GM23248 (cell line): ENCODE measurements at regions not wholly inside any gene's neighbourhood (a gene's known extent, or its start where the extent isn't known, plus 50 kb on each side); places are given as distances from the start of the nearest gene placed in this dataset.

ENCODE experiments used
- DNase-seq: peaks from one replicate; pipeline ENCODE4 v3.0.0-alpha.2; 2015
- H2AFZ ChIP-seq: fragments of 200-600 bp; sonication (generic); 2 replicates; pipeline ENCODE4 v1.6.1; 2016; ENCODE audit warnings: antibody characterized with exemption
- H3F3A ChIP-seq: fragments of 200-600 bp; sonication (generic); 2 replicates; pipeline ENCODE4 v1.6.1; 2016; ENCODE audit warnings: mild to moderate bottlenecking, antibody characterized with exemption, mixed run types; ENCODE audit not compliant: insufficient read depth
- H3K27ac ChIP-seq: fragments of 200-600 bp; sonication (generic); 2 replicates; pipeline ENCODE4 v1.5.1; 2016; ENCODE audit warnings: mild to moderate bottlenecking
- H3K27me3 ChIP-seq: fragments of 200-600 bp; sonication (generic); replicated peaks from 2 replicates; pipeline ENCODE4 v1.6.1; 2016; ENCODE audit warnings: mild to moderate bottlenecking; ENCODE audit not compliant: insufficient read depth
- H3K36me3 ChIP-seq: fragments of 200-600 bp; sonication (generic); 2 replicates; pipeline ENCODE4 v1.6.1; 2016; ENCODE audit warnings: low read depth, mild to moderate bottlenecking
- H3K4me1 ChIP-seq: fragments of 200-600 bp; sonication (generic); 2 replicates; pipeline ENCODE4 v1.6.1; 2016; ENCODE audit warnings: mild to moderate bottlenecking; ENCODE audit not compliant: insufficient read depth
- H3K4me2 ChIP-seq: fragments of 200-600 bp; sonication (generic); one replicate; pipeline ENCODE4 v1.6.1; 2016; ENCODE audit warnings: mild to moderate bottlenecking; ENCODE audit not compliant: unreplicated experiment
- H3K4me3 ChIP-seq: fragments of 200-600 bp; sonication (generic); 2 replicates; pipeline ENCODE4 v1.5.1; 2016; ENCODE audit warnings: mild to moderate bottlenecking
- H3K79me2 ChIP-seq: fragments of 200-600 bp; sonication (generic); 2 replicates; pipeline ENCODE4 v1.6.1; 2016; ENCODE audit warnings: mild to moderate bottlenecking; ENCODE audit not compliant: insufficient read depth
- H3K9ac ChIP-seq: fragments of 200-600 bp; sonication (generic); 2 replicates; pipeline ENCODE4 v1.6.1; 2016; ENCODE audit warnings: mild to moderate bottlenecking
- H3K9me2 ChIP-seq: fragments of 200-600 bp; sonication (generic); 2 replicates; pipeline ENCODE4 v1.6.1; 2016; ENCODE audit warnings: mixed run types, mild to moderate bottlenecking, moderate library complexity; ENCODE audit not compliant: insufficient read depth
- H3K9me3 ChIP-seq: fragments of 200-600 bp; sonication (generic); one replicate; pipeline ENCODE4 v1.6.1; 2017; ENCODE audit warnings: low read depth
- H4K20me1 ChIP-seq: fragments of 200-600 bp; sonication (generic); 2 replicates; pipeline ENCODE4 v1.6.0; 2016; ENCODE audit not compliant: insufficient read depth
- EZH2 ChIP-seq: fragments of 200-600 bp; sonication (generic); IDR thresholded peaks from 2 replicates; pipeline ENCODE4 v1.6.1; 2018; ENCODE audit warnings: antibody characterized with exemption, mild to moderate bottlenecking; ENCODE audit not compliant: insufficient read depth, poor library complexity, severe bottlenecking
- EZH2phosphoT487 ChIP-seq: fragments of 200-600 bp; sonication (generic); IDR thresholded peaks from 2 replicates; pipeline ENCODE4 v1.6.1; 2018; ENCODE audit warnings: antibody characterized with exemption, moderate library complexity, mild to moderate bottlenecking, low read depth; ENCODE audit not compliant: insufficient read depth
- WGBS, 2 experiments: methylation state at CpG; one replicate each; pipeline ENCODE4 v1.1.6; 2015 to 2017; ENCODE audit warnings: low lambda C conversion rate in 2 of 2, low coverage in 1 of 2; ENCODE audit errors: missing lambda C conversion rate in 2 of 2; 5-methylcytosine and 5-hydroxymethylcytosine counted together
- in situ Hi-C: fragments of 300-500 bp; cut with MboI; formaldehyde crosslinking; loops from 2 replicates; pipeline ENCODE4 v1.15.0; 2020

- Histone ChIP-seq H3K9me2 (no peaks in the 10 kb centered on the region), H3F3A (peaks cover 19% of the 10 kb centered on the region), H3K27me3 (no peaks in the 10 kb centered on the region), H2AFZ (no peak overlapping the region), H3K4me1 (peaks cover 20% of the 10 kb centered on the region), H3K27ac (no peak overlapping the region), H3K4me3 (no peak overlapping the region), H4K20me1 (no peaks in the 10 kb centered on the region), H3K36me3 (no peaks in the 10 kb centered on the region), H3K9ac (no peak overlapping the region), H3K9me3 (no peaks in the 10 kb centered on the region), H3K79me2 (no peaks in the 10 kb centered on the region), H3K4me2 (no peak overlapping the region)
- in situ Hi-C loops, result no loop called here
- no peak for TF ChIP-seq EZH2phosphoT487
- DNase-seq, result no peak
- WGBS, 2 experiments, result 41 to 53% methylated on average over 4 of the region's 4 CpGs
Measured at GRCh38 chr6:90788781-90789180, 201.9 kb upstream of the MAP3K7 start.

- Histone ChIP-seq H3K79me2 (no peaks in the 10 kb centered on the region), H3K9me3 (no peaks in the 10 kb centered on the region), H3K27ac (no peak overlapping the region), H3K4me3 (no peak overlapping the region), H3K4me2 (no peak overlapping the region), H3K9ac (no peak overlapping the region), H3K9me2 (no peaks in the 10 kb centered on the region), H2AFZ (no peak overlapping the region), H3K27me3 (no peaks in the 10 kb centered on the region), H4K20me1 (no peaks in the 10 kb centered on the region), H3K4me1 (peaks cover 20% of the 10 kb centered on the region), H3K36me3 (no peaks in the 10 kb centered on the region), H3F3A (peaks cover 19% of the 10 kb centered on the region)
- TF ChIP-seq EZH2phosphoT487 (no peak), EZH2 (no peak)
- DNase-seq, result no peak
- 10 to 11% methylated on average over 3 of the region's 3 CpGs for WGBS, 2 experiments
- in situ Hi-C loops, result no loop called here
Measured at GRCh38 chr6:90787446-90787845, 200.6 kb upstream of the MAP3K7 start.

DNA sequence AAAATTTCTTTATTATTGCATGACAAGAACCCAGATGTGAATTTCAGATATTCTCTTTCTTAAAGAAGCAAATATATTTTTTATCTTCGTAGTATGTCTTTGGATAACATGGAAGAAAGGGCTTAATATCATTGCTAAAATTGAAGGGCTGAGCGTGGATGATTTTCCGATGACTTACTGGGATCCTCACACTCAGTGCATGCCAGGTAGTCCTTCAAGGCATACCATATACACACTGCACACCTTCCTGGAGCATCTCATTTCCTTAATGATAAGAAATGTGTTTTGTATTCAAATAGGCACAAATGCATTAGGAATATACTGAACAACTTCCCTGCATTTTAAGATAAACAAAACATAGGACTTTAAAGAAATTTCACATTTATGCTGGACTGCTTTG, 193.9 kb upstream of the MAP3K7 start:
- H2AFZ ChIP-seq, result no peak overlapping the region
- no peaks in the 10 kb centered on the region for H3K79me2 ChIP-seq
- H3K9me3 ChIP-seq, result no peaks in the 10 kb centered on the region
- H3K9me2 ChIP-seq, result no peaks in the 10 kb centered on the region
- H3F3A ChIP-seq, result no peaks in the 10 kb centered on the region
- no peak overlapping the region for H3K27ac ChIP-seq
- no peak overlapping the region for H3K9ac ChIP-seq
- WGBS, 2 experiments, result 23 to 24% methylated on average over 3 of the region's 3 CpGs
- no peaks in the 10 kb centered on the region for H4K20me1 ChIP-seq
- in situ Hi-C loops, result no loop called here
- no peaks in the 10 kb centered on the region for H3K36me3 ChIP-seq
- H3K27me3 ChIP-seq, result no peaks in the 10 kb centered on the region
- no peak for DNase-seq
- no peaks in the 10 kb centered on the region for H3K4me1 ChIP-seq
- H3K4me3 ChIP-seq, result no peak overlapping the region
- no peak overlapping the region for H3K4me2 ChIP-seq
- no peak for TF ChIP-seq EZH2phosphoT487
- TF ChIP-seq EZH2, result no peak

- no peaks in the 10 kb centered on the region for H4K20me1 ChIP-seq
- no peaks in the 10 kb centered on the region for H3F3A ChIP-seq
- no peaks in the 10 kb centered on the region for H3K27me3 ChIP-seq
- H3K9me3 ChIP-seq, result no peaks in the 10 kb centered on the region
- H3K4me2 ChIP-seq, result no peak overlapping the region
- in situ Hi-C loops, result no loop called here
- WGBS, 2 experiments, result 10 to 16% methylated on average over 1 of the region's 1 CpG
- no peak for TF ChIP-seq EZH2phosphoT487
- TF ChIP-seq EZH2, result no peak
- H3K4me3 ChIP-seq, result no peak overlapping the region
- no peaks in the 10 kb centered on the region for H3K9me2 ChIP-seq
- no peak overlapping the region for H3K9ac ChIP-seq
- no peak for DNase-seq
- no peak overlapping the region for H3K27ac ChIP-seq
- H3K79me2 ChIP-seq, result no peaks in the 10 kb centered on the region
- H3K36me3 ChIP-seq, result no peaks in the 10 kb centered on the region
- no peak overlapping the region for H2AFZ ChIP-seq
- no peaks in the 10 kb centered on the region for H3K4me1 ChIP-seq
Measured at GRCh38 chr6:90780141-90780540, 193.3 kb upstream of the MAP3K7 start.
